PC-9 (cell line): ENCODE measurements at regions not wholly inside any gene's neighbourhood (a gene's known extent, or its start where the extent isn't known, plus 50 kb on each side); places are given as distances from the start of the nearest gene placed in this dataset.

Experiments used
- BruUV-seq: library from RNA; stranded (reverse); fragments of 400-500 nt; replicated peaks from 2 replicates; lab custom pipeline; 2021; lab: Mats Ljungman, UMichigan
- CTCF ChIA-PET: fragments of 300-600 bp; sonication (Branson Sonifier 250); formaldehyde crosslinking; loops from one replicate; lab custom pipeline; 2022; ENCODE audit warnings: antibody characterized with exemption; lab: Charles Lee
- POLR2A ChIA-PET: fragments of 300-600 bp; sonication (Branson Sonifier 250); formaldehyde crosslinking; loops from one replicate; lab custom pipeline; 2022; ENCODE audit warnings: antibody characterized with exemption; ENCODE audit not compliant: unreplicated experiment; lab: Charles Lee
- DNase-seq, 2 experiments: peaks; one replicate each; pipeline versions ENCODE4 v3.0.0 to v3.0.0-alpha.2; 2015 to 2022; ENCODE audit warnings: mixed read lengths in 1 of 2
- H2AFZ ChIP-seq: fragments of 200-600 bp; sonication (generic); 2 replicates; pipeline ENCODE4 v1.8.1; 2017; ENCODE audit warnings: antibody characterized with exemption
- H3F3A ChIP-seq: fragments of 200-600 bp; sonication (generic); 2 replicates; pipeline ENCODE4 v1.8.1; 2017; ENCODE audit warnings: antibody characterized with exemption, mild to moderate bottlenecking, low read depth; ENCODE audit not compliant: insufficient read depth
- H3K27ac ChIP-seq: fragments of 200-600 bp; sonication (generic); 2 replicates; pipeline ENCODE4 v1.6.1; 2016; ENCODE audit warnings: mixed run types
- H3K27me3 ChIP-seq: fragments of 200-600 bp; sonication (generic); 2 replicates; pipeline ENCODE4 v1.6.1; 2016; ENCODE audit warnings: low read depth, mixed run types; ENCODE audit not compliant: insufficient read depth
- H3K36me3 ChIP-seq: fragments of 200-600 bp; sonication (generic); 2 replicates; pipeline ENCODE4 v1.6.1; 2016; ENCODE audit warnings: low read depth, mixed run types
- H3K4me1 ChIP-seq: fragments of 200-600 bp; sonication (generic); replicated peaks from 2 replicates; pipeline ENCODE4 v1.6.1; 2016; ENCODE audit warnings: mixed run types; ENCODE audit not compliant: insufficient read depth
- H3K4me2 ChIP-seq: fragments of 200-600 bp; sonication (generic); 2 replicates; pipeline ENCODE4 v1.6.1; 2017; ENCODE audit warnings: mixed run types
- H3K4me3 ChIP-seq: fragments of 200-600 bp; sonication (generic); 2 replicates; pipeline ENCODE4 v1.6.1; 2016; ENCODE audit warnings: mixed run types
- H3K79me2 ChIP-seq: fragments of 200-600 bp; sonication (generic); 2 replicates; pipeline ENCODE4 v1.6.1; 2017; ENCODE audit warnings: low read depth, mixed run types
- H3K9me2 ChIP-seq: fragments of 200-600 bp; sonication (generic); 2 replicates; pipeline ENCODE4 v1.8.1; 2017; ENCODE audit warnings: mild to moderate bottlenecking; ENCODE audit not compliant: insufficient read depth
- H3K9me3 ChIP-seq: fragments of 200-600 bp; sonication (generic); 2 replicates; pipeline ENCODE4 v1.8.1; 2016; ENCODE audit warnings: low read depth; ENCODE audit not compliant: insufficient read depth
- H4K20me1 ChIP-seq: fragments of 200-600 bp; sonication (generic); 2 replicates; pipeline ENCODE4 v1.8.1; 2017; ENCODE audit not compliant: insufficient read depth
- CTCF ChIP-seq: fragments of 200-600 bp; sonication (generic); conservative IDR thresholded peaks from 2 replicates; pipeline ENCODE4 v1.6.1; 2017; ENCODE audit warnings: mixed run types, antibody characterized with exemption, mild to moderate bottlenecking, moderate library complexity
- EZH2 ChIP-seq: fragments of 200-600 bp; sonication (generic); IDR thresholded peaks from 2 replicates; pipeline ENCODE4 v1.8.0; 2017; ENCODE audit warnings: antibody characterized with exemption, low read depth
- intact Hi-C: fragments of 100-400 bp; cut with micrococcal nuclease; formaldehyde crosslinking; loops from one replicate; pipeline ENCODE4 v1.10.0; 2022; ENCODE audit not compliant: unreplicated experiment

- Histone ChIP-seq H3K9me3 (no peaks in the 10 kb centered on the region), H3K4me3 (no peak overlapping the region), H3K4me1 (no peaks in the 10 kb centered on the region), H3K27me3 (no peaks in the 10 kb centered on the region), H3K36me3 (no peaks in the 10 kb centered on the region), H2AFZ (no peak overlapping the region), H3K9me2 (no peaks in the 10 kb centered on the region), H3K27ac (no peak overlapping the region), H3F3A (no peaks in the 10 kb centered on the region), H3K4me2 (no peak overlapping the region), H4K20me1 (no peaks in the 10 kb centered on the region), H3K79me2 (no peaks in the 10 kb centered on the region)
- ChIA-PET CTCF (no interaction called here), POLR2A (no interaction called here)
- no peak for DNase-seq
- TF ChIP-seq EZH2: no peak
- TF ChIP-seq CTCF: no peak
- no TSS peak for BruUV-seq
- intact Hi-C loops: no loop called here
Measured at GRCh38 chr21:28723646-28724045, 269.0 kb downstream of the LTN1 start.

- TF ChIP-seq EZH2: no peak
- TF ChIP-seq CTCF: no peak
- Histone ChIP-seq H3F3A (no peaks in the 10 kb centered on the region), H4K20me1 (no peaks in the 10 kb centered on the region), H3K27me3 (no peaks in the 10 kb centered on the region), H3K4me1 (no peaks in the 10 kb centered on the region), H3K4me3 (no peak overlapping the region), H2AFZ (no peak overlapping the region), H3K9me2 (no peaks in the 10 kb centered on the region), H3K4me2 (no peak overlapping the region), H3K79me2 (no peaks in the 10 kb centered on the region), H3K9me3 (no peaks in the 10 kb centered on the region), H3K36me3 (no peaks in the 10 kb centered on the region), H3K27ac (no peak overlapping the region)
- no peak for DNase-seq
- intact Hi-C loops: no loop called here
- BruUV-seq: no TSS peak
- POLR2A ChIA-PET: no interaction called here
- CTCF ChIA-PET: no interaction called here
Measured at GRCh38 chr21:28719723-28720122, 273.0 kb downstream of the LTN1 start.

- BruUV-seq: no TSS peak
- H4K20me1 ChIP-seq: no peaks in the 10 kb centered on the region
- CTCF ChIA-PET: no interaction called here
Measured at GRCh38 chr21:28714777-28715464, 277.8 kb downstream of the LTN1 start.

More at GRCh38 chr21:28714777-28715464, 277.8 kb downstream of the LTN1 start:
- Histone ChIP-seq H3K9me3 (no peaks in the 10 kb centered on the region), H3K4me1 (no peaks in the 10 kb centered on the region), H3F3A (no peaks in the 10 kb centered on the region), H3K27ac (no peak overlapping the region), H2AFZ (no peak overlapping the region), H3K27me3 (no peaks in the 10 kb centered on the region), H3K4me2 (no peak overlapping the region), H3K36me3 (no peaks in the 10 kb centered on the region), H3K4me3 (no peak overlapping the region), H3K79me2 (no peaks in the 10 kb centered on the region), H3K9me2 (no peaks in the 10 kb centered on the region; the same call in 1 of the 2 replicates)
- intact Hi-C loops: no loop called here
- no peak for DNase-seq
- POLR2A ChIA-PET: no interaction called here
- TF ChIP-seq CTCF (no peak), EZH2 (no peak)
